ENCODE measurements at regions not wholly inside any gene's neighbourhood (a gene's known extent, or its start where the extent isn't known, plus 50 kb on each side); places are given as distances from the start of the nearest gene placed in this dataset.

GRCh38 chr3:165283328-165283727 lies 87.1 kb upstream of the SLITRK3 start:
- Histone ChIP-seq H3K36me3 (ENCODE audit: insufficient read depth) (no peaks in the 10 kb centered on the region), H3K79me2 (ENCODE audit: insufficient read depth, low read depth) (no peaks in the 10 kb centered on the region), H3K4me3 (IDR thresholded peaks at IDR 0.05; ENCODE audit: insufficient read depth, low read depth, low read length) (no peak overlapping the region), H2AFZ (ENCODE audit: low read depth) (no peak overlapping the region), H3K27ac (no peak overlapping the region), H3K9ac (no peak overlapping the region), H4K20me1 (ENCODE audit: insufficient read depth) (no peaks in the 10 kb centered on the region), H3K27me3 (ENCODE audit: insufficient read depth, low read depth) (no peaks in the 10 kb centered on the region), H3K4me2 (no peak overlapping the region), H3K4me1 (ENCODE audit: low read depth, poor library complexity, severe bottlenecking) (no peaks in the 10 kb centered on the region)
- TF ChIP-seq, protein P1, sequence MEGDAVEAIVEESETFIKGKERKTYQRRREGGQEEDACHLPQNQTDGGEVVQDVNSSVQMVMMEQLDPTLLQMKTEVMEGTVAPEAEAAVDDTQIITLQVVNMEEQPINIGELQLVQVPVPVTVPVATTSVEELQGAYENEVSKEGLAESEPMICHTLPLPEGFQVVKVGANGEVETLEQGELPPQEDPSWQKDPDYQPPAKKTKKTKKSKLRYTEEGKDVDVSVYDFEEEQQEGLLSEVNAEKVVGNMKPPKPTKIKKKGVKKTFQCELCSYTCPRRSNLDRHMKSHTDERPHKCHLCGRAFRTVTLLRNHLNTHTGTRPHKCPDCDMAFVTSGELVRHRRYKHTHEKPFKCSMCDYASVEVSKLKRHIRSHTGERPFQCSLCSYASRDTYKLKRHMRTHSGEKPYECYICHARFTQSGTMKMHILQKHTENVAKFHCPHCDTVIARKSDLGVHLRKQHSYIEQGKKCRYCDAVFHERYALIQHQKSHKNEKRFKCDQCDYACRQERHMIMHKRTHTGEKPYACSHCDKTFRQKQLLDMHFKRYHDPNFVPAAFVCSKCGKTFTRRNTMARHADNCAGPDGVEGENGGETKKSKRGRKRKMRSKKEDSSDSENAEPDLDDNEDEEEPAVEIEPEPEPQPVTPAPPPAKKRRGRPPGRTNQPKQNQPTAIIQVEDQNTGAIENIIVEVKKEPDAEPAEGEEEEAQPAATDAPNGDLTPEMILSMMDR (conservative IDR thresholded peaks at IDR 0.05; ENCODE audit: low read depth, low read length), result no peak

DNA sequence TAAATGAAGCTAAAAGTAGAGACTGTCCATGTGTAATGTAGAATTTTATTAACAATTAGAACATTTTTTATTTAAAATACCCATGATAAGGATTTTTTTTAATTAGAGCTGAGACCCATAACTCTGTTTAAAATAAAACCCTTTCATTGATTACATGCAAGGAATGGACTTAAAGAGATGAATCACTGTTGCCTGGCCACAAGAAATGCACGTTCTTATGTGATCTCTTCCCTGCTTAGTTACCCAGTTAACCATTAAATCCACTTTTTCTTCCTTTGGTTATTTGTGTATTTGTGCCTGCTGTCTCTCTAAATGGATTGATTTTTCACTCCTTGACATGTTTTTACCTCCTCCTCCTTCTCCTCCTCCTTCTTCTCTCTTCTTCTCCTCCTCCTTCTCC lies 83.3 kb upstream of the SLITRK3 start:
- Histone ChIP-seq H3K9ac (no peak overlapping the region), H3K27me3 (ENCODE audit: insufficient read depth, low read depth) (no peaks in the 10 kb centered on the region), H3K36me3 (ENCODE audit: insufficient read depth) (no peaks in the 10 kb centered on the region), H3K27ac (no peak overlapping the region), H3K4me3 (IDR thresholded peaks at IDR 0.05; ENCODE audit: insufficient read depth, low read depth, low read length) (no peak overlapping the region), H3K4me1 (ENCODE audit: low read depth, poor library complexity, severe bottlenecking) (no peaks in the 10 kb centered on the region), H3K79me2 (ENCODE audit: insufficient read depth, low read depth) (no peaks in the 10 kb centered on the region), H2AFZ (ENCODE audit: low read depth) (no peak overlapping the region), H3K4me2 (no peak overlapping the region), H4K20me1 (ENCODE audit: insufficient read depth) (no peaks in the 10 kb centered on the region)
- TF ChIP-seq, protein P1 (conservative IDR thresholded peaks at IDR 0.05; ENCODE audit: low read depth, low read length), result no peak

- Histone ChIP-seq H4K20me1 (ENCODE audit: insufficient read depth) (no peaks in the 10 kb centered on the region), H3K79me2 (ENCODE audit: insufficient read depth, low read depth) (no peaks in the 10 kb centered on the region), H3K27me3 (ENCODE audit: insufficient read depth, low read depth) (no peaks in the 10 kb centered on the region), H3K4me3 (IDR thresholded peaks at IDR 0.05; ENCODE audit: insufficient read depth, low read depth, low read length) (no peak overlapping the region), H3K9ac (no peak overlapping the region), H3K27ac (no peak overlapping the region), H3K4me1 (ENCODE audit: low read depth, poor library complexity, severe bottlenecking) (no peaks in the 10 kb centered on the region), H3K36me3 (ENCODE audit: insufficient read depth) (no peaks in the 10 kb centered on the region), H2AFZ (ENCODE audit: low read depth) (no peak overlapping the region), H3K4me2 (no peak overlapping the region)
- TF ChIP-seq, protein P1 (conservative IDR thresholded peaks at IDR 0.05; ENCODE audit: low read depth, low read length), result no peak
Measured at GRCh38 chr3:165273411-165273810, 77.2 kb upstream of the SLITRK3 start.

- Histone ChIP-seq H3K4me2 (no peak overlapping the region), H3K4me3 (IDR thresholded peaks at IDR 0.05; ENCODE audit: insufficient read depth, low read depth, low read length) (no peak overlapping the region), H3K27ac (no peak overlapping the region), H3K4me1 (ENCODE audit: low read depth, poor library complexity, severe bottlenecking) (peaks cover 6% of the 10 kb centered on the region), H4K20me1 (ENCODE audit: insufficient read depth) (no peaks in the 10 kb centered on the region), H3K9ac (no peak overlapping the region), H3K36me3 (ENCODE audit: insufficient read depth) (no peaks in the 10 kb centered on the region), H2AFZ (ENCODE audit: low read depth) (no peak overlapping the region), H3K79me2 (ENCODE audit: insufficient read depth, low read depth) (no peaks in the 10 kb centered on the region), H3K27me3 (ENCODE audit: insufficient read depth, low read depth) (no peaks in the 10 kb centered on the region)
- TF ChIP-seq, protein P1 (conservative IDR thresholded peaks at IDR 0.05; ENCODE audit: low read depth, low read length), result no peak
Measured at GRCh38 chr3:165259541-165260193, 63.5 kb upstream of the SLITRK3 start.
